Stimulated activated CD4-positive, alpha-beta T cell treated with anti-CD3 and anti-CD28 coated beads, Interleukin-4, amount 100 ng/mL, for 48 hours (primary cell): ENCODE measurements at regions not wholly inside any gene's neighbourhood (a gene's known extent, or its start where the extent isn't known, plus 50 kb on each side); places are given as distances from the start of the nearest gene placed in this dataset.

Source experiments
- DNase-seq, 2 donors: peaks; one replicate each; pipeline ENCODE4 v3.0.0-alpha.2; 2020; ENCODE audit warnings: low read depth in 2 of 2

GRCh38 chr13:77423296-77423695, 96.4 kb upstream of the MYCBP2 start:
- DNase-seq = no peak

DNA sequence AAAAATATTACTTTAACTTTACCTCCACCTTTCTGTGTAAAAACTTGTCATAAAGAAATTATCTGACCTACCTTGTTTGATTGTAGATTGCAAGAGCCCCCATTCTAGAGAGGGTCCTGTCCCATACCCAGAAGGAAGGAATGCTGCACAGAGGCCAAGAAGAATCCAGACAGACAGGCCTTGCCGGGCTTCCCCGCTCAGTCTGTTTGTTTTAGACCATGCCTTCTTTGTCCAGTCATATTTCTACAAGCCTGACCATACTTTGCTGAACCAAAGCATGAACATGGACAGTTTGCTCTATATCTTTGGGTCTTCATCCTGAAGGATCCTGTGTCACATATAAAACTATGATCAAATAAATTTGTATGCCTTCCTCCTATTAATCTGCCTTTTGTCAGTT, 95.8 kb upstream of the MYCBP2 start:
- DNase-seq = no peak

- DNase-seq = no peak
Measured at GRCh38 chr13:77417897-77418296, 91.0 kb upstream of the MYCBP2 start.

DNA sequence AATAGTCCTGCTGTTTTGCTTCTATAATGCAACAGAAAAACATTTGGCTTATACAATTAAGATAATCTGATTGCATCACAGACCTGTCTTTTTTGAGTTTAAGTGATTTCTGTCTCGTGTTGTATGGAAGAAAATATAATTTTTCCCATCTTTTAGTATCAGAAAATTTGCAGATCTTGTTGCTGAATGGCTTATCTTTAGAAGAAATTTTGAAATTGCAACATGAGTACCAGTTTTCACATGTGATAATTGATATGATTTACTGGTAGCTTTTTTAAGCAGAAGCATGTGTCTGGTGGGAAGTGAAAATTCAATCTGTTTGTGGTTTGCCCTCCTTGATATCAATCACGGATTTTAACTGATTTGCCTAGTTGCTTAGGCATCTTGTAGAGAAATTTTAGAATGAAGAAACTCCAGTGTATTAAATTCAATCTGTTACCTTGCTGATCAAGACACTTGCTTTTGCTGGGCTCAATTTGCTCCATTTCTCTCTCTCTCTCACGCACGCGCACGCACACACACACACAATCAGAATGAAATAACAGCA, 89.8 kb upstream of the MYCBP2 start:
- no peak for DNase-seq

GRCh38 chr13:77415253-77416071, 88.6 kb upstream of the MYCBP2 start:
- no peak for DNase-seq

- no peak for DNase-seq
Measured at GRCh38 chr13:77412860-77413259, 86.0 kb upstream of the MYCBP2 start.

- DNase-seq = no peak
Measured at GRCh38 chr13:77412116-77412635, 85.3 kb upstream of the MYCBP2 start.

DNA sequence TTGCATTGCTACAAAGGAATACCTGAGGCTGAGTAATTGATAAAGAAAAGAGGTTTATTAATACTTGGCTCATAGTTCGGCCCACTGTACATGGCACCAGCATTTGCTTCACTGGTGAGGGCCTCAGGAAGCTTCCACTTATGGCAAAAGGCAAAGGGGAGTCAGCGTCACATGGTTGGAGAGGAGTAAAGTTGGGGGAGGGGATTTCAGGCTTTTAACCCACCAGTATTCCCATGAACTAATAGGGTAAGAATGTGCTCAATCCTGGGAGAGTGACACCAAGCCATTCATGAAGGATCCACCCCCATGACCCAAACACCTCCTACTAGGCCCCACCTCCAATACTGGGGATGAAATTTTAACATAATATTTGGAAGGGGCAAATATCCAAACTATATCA, 82.5 kb upstream of the MYCBP2 start:
- DNase-seq = no peak

GRCh38 chr13:77406644-77407440, 79.9 kb upstream of the MYCBP2 start:
- DNase-seq = no peak

DNA sequence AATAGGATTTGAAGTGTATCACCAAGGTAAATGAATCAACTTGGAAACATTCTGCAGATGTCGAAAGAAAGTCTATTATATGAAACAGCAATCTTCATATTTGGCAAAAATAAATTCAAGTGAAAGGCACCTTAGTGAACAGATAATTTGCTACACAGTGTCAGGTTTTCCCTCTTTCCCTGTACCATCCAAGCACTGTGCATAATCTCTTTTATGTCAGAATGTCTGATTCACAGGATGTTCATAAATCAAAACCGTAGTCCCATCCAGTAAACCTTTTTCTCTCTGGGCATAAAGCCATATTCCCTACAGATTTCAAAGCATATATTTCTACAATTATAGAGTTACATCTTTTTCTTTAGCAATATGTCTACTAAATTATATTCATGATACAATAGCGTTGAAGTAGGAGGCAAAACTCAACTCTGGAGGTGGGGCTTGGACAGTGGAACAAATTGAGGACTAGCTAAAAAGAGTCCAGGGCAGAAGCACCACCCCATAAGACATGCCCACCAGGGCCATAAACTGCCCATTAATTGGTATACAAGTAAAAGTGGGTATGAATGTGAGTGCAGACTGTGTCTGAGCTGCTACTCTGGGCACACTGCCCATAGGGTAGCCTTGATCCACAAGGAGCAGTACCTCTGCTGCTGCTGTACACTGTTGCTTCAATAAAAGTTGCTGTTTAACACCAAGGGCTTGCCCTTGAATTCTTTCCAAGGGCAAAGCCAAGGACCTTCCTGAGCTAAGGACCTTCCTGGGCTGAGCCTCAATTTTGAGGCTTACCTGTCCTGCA, 72.1 kb upstream of the MYCBP2 start:
- no peak for DNase-seq

DNA sequence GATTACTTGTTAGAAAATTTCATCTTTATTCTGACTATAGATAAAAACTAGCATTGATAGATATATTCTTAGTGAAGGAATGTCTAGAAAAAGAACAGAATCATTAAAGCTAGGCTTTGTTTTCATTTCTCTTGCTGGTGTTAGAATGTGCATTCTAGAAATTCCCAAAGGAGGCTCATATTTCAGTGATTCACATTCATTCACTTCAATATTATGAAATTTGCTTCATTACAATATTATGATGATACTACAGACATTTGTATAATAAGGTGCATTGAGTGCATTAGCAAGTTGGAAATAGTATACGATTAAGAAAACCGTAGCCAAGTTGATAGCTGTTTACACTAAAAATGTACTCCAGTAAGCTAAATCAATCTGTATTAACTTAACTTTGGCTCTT, 70.7 kb upstream of the MYCBP2 start:
- no peak for DNase-seq

DNA sequence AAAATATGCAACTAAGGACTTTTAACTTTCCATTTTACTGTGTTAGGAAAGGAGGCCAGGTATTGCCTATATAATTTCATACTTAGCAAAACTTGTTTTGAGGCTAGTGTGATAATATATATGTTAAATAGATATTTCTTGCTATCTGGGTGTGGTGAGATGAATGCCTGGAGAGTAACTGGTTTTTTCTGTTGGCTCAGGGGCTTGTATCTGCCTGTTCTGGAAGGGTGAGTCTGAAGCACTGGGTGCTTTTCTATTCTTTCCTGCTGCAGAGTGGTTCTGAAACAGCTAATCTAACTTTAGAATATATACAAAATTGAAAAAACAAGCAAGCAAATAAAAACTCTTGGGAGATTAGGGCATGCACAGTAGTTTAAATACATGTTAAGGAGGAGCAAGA, 64.6 kb upstream of the MYCBP2 start:
- no peak for DNase-seq

- DNase-seq = no peak
Measured at GRCh38 chr13:77390391-77390790, 63.5 kb upstream of the MYCBP2 start.

DNA sequence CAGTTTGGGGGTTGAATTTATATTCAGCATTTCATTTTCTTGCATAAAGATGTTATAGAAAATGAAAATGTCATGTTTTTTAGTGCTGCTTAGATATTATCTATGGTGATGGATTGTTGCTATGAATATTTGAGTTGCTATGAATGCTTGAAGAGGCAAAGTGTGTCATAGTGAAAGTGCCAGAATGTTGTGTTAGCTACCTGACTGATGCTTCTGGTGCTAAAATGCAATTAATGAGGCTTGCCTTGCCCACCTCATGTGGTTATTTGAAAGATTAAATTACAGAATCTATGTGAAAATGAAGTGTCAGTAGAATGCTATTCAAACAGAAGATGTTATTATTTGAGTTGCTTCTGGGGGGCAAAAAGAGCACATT, 62.7 kb upstream of the MYCBP2 start:
- DNase-seq = no peak

- DNase-seq = peak in 1 of 2 donors; percentile 7
Measured at GRCh38 chr13:77388944-77389624, 62.2 kb upstream of the MYCBP2 start.

DNA sequence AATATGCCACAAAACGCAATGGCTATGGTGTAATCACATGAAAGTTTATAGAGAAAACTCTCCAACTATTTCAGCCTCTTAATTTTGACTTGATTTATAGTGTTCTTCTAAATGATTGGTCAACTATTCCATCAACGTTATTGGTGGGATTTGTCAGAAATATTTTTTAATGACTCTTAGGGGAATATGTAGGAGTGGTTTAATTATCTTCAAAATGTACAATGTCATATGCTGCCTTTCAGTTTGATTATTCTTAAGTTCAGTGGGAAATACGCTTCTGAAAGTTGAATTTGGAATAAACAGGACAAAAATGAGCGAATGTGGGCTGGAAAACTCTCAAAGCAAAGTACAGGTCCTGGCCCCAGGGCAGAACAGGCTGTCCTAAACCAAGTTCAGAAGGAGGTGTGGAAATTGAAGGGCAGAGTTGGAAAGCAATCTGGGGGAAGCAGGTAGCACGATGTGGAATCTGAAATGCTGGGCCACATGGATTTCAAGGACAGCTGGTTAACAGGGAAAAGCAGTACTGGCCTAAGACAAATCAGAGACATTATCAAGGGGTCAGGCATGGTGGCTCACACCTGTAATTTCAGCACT, 60.8 kb upstream of the MYCBP2 start:
- DNase-seq = no peak

DNA sequence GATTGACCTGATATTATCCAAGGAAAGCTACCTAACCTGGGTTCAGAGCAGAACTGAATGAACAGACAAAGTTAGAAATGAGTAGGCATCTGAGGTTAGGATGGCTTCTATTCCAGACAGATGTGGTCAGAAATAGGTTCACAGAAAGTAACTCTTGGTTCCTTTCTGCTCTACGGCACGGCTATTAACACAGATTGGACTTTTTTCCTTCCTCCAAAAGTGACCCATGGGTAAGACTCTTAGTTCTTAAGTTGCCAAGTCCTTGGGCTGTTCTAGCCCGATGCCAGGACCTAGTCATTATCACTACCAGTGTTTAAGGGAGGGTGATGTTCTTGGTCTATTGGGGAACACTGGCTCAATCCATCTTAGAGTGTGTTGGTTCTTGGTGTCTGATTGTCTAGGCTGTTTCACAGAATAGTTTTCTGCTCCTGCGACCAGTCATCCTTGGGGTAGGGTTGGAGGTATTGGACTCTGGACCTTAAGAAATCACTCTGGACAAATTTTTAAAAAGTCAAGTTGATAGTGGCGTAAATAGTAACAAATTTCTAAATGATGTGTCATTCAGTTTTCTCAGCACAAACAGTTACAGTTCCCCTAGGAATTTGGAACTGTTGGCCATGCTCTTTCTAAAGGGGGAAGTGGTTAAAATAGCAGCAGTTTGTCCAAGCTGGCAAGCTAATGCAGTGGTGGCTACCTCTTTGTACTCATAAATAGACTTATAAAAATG, 60.1 kb upstream of the MYCBP2 start:
- DNase-seq = no peak

GRCh38 chr13:77386046-77386445, 59.2 kb upstream of the MYCBP2 start:
- DNase-seq = no peak

GRCh38 chr13:77384999-77385398, 58.1 kb upstream of the MYCBP2 start:
- DNase-seq = no peak

DNA sequence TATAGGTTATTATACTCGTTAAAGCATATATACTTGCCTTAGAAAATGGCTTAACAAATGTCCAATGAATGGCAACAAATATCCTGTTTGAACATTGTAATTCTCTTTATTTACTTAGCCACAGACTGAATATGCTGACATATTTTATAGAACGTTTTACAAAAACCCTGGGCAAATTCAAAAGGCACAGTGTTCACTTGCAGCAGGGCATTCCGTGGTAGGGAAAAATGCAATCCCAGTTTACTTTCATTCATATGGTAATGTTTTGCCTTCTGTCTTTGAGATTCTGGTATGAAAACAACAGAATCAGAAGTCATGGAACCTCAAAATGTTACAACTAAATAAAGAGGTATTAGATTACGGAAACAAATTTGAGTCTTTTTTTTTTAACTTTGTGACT, 56.2 kb upstream of the MYCBP2 start:
- no peak for DNase-seq
